HEK293T (cell line): ENCODE measurements at regions not wholly inside any gene's neighbourhood (a gene's known extent, or its start where the extent isn't known, plus 50 kb on each side); places are given as distances from the start of the nearest gene placed in this dataset.

Source experiments
- CTCF ChIA-PET: fragments of 350-600 bp; formaldehyde crosslinking; extraction: SDS; loops from one replicate; lab custom pipeline; 2021; ENCODE audit warnings: antibody characterized with exemption, inconsistent platforms; lab: Yijun Ruan, JAX
- POLR2A ChIA-PET: fragments of 350-600 bp; formaldehyde crosslinking; extraction: SDS; loops from one replicate; lab custom pipeline; 2020; ENCODE audit warnings: antibody characterized with exemption, inconsistent platforms; lab: Yijun Ruan, JAX
- DNase-seq: peaks from one replicate; pipeline ENCODE4 v3.0.0; 2012; ENCODE audit warnings: mixed read lengths; ENCODE audit errors: extremely low spot score
- ARNT ChIP-seq: fragments of 450-650 bp; IDR thresholded peaks from 2 replicates; pipeline ENCODE4 v1.6.1; 2017; ENCODE audit warnings: mild to moderate bottlenecking
- BHLHE40 ChIP-seq: fragments of 450-650 bp; IDR thresholded peaks from 2 replicates; pipeline ENCODE4 v1.6.1; 2016; ENCODE audit warnings: mild to moderate bottlenecking, moderate library complexity, borderline replicate concordance
- CTBP1 ChIP-seq: fragments of 450-650 bp; IDR thresholded peaks from 2 replicates; pipeline ENCODE4 v1.6.1; 2016; ENCODE audit warnings: borderline replicate concordance
- ELF4 ChIP-seq: fragments of 450-650 bp; IDR thresholded peaks from 2 replicates; pipeline ENCODE4 v1.6.1; 2017; ENCODE audit warnings: antibody characterized with exemption
- FOXA1 ChIP-seq: fragments of 450-650 bp; IDR thresholded peaks from 2 replicates; pipeline ENCODE4 v1.6.1; 2016; ENCODE audit warnings: mild to moderate bottlenecking
- FOXK2 ChIP-seq: fragments of 450-650 bp; IDR thresholded peaks from 2 replicates; pipeline ENCODE4 v1.6.1; 2016; ENCODE audit warnings: mild to moderate bottlenecking
- FOXM1 ChIP-seq: fragments of 450-650 bp; IDR thresholded peaks from 2 replicates; pipeline ENCODE4 v1.6.1; 2017; ENCODE audit warnings: mild to moderate bottlenecking, borderline replicate concordance
- HDGF ChIP-seq: fragments of 450-650 bp; IDR thresholded peaks from 2 replicates; pipeline ENCODE4 v1.6.1; 2017; ENCODE audit warnings: antibody characterized with exemption, borderline replicate concordance
- L3MBTL2 ChIP-seq: fragments of 450-650 bp; conservative IDR thresholded peaks from 2 replicates; pipeline ENCODE4 v1.6.1; 2016; ENCODE audit warnings: mild to moderate bottlenecking
- LEF1 ChIP-seq: fragments of 450-650 bp; IDR thresholded peaks from 2 replicates; pipeline ENCODE4 v1.6.1; 2017; ENCODE audit warnings: mild to moderate bottlenecking, borderline replicate concordance
- NFRKB ChIP-seq: fragments of 450-650 bp; IDR thresholded peaks from 2 replicates; pipeline ENCODE4 v1.6.1; 2016; ENCODE audit warnings: mild to moderate bottlenecking, moderate library complexity
- PKNOX1 ChIP-seq: fragments of 450-650 bp; IDR thresholded peaks from 2 replicates; pipeline ENCODE4 v1.6.1; 2016
- SP1 ChIP-seq: fragments of 450-650 bp; IDR thresholded peaks from 2 replicates; pipeline ENCODE4 v1.6.1; 2017
- SUZ12 ChIP-seq: fragments of 450-650 bp; IDR thresholded peaks from 2 replicates; pipeline ENCODE4 v1.6.1; 2016; ENCODE audit warnings: mild to moderate bottlenecking
- TARDBP ChIP-seq: fragments of 450-650 bp; IDR thresholded peaks from 2 replicates; pipeline ENCODE4 v1.6.1; 2016
- ZNF384 ChIP-seq: fragments of 450-650 bp; IDR thresholded peaks from 2 replicates; pipeline ENCODE4 v1.6.1; 2016

DNA sequence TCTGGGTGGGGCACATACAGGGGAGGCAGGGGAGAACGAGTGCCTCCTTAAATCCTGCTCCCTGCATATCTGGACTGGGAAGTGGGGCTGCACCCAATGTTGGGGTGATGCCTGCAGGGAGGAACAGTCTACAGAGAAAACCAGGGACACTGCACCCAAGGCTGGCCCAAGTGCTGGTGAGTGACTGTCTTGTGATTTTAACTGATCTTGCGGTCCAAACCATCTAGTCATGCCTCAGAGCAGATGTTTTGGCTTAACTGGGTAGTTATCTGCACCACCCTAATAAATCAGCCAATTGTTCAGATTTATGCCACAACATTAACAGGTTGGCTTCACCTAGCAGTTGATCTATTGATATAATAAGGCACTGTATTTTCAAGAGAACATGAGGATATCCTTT is 219.2 kb upstream of the IRS2 start:
- ChIA-PET POLR2A (no interaction called here), CTCF (no interaction called here)
- no peak for DNase-seq
- TF ChIP-seq ELF4 = no peak
- no peak for TF ChIP-seq NFRKB
- no peak for TF ChIP-seq HDGF
- no peak for TF ChIP-seq CTBP1
- no peak for TF ChIP-seq ZNF384
- TF ChIP-seq BHLHE40 = no peak
- TF ChIP-seq PKNOX1 = no peak
- TF ChIP-seq FOXM1 = no peak
- no peak for TF ChIP-seq LEF1
- TF ChIP-seq SP1 = no peak
- no peak for TF ChIP-seq FOXA1
- TF ChIP-seq ARNT = no peak
- no peak for TF ChIP-seq FOXK2
- TF ChIP-seq SUZ12 = no peak

GRCh38 chr13:110004814-110005213 is 218.4 kb upstream of the IRS2 start:
- no peak for DNase-seq
- TF ChIP-seq ARNT (no peak), TARDBP (no peak), L3MBTL2 (no peak), PKNOX1 (no peak), FOXA1 (no peak), FOXM1 (no peak), ZNF384 (no peak), FOXK2 (no peak), CTBP1 (no peak), NFRKB (no peak)
- POLR2A ChIA-PET = no interaction called here
- CTCF ChIA-PET = no interaction called here

DNA sequence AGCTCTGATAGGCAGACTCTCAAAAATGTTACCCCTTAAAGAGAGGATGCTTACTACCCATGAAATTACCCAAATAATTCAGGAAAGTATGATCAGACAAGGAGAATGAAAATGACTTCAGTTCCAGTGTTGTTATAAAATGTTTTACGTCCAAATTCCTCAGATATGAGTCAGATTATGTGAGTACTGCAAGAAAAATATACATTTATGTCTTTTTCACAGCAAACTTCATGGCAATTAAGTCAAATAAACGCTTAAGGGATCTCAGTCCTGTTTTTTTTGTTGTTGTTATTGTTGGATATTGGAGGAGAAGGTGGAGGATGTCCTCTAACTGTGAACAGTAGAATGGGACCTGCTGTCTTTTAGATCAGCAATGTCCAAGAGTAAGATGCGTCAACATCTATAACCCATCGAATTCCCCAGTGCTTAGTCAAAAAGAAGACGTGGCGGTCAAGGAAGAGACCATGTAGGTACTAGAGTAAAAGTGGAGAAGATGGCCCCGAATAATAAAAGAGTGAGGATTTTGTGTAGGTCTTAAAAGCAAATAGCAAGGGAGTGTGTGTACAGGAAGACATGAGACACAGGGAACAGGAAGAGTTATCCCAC is 215.4 kb upstream of the IRS2 start:
- no peak for DNase-seq
- CTCF ChIA-PET = no interaction called here
- POLR2A ChIA-PET = no interaction called here
- TF ChIP-seq NFRKB (no peak), HDGF (no peak), FOXA1 (no peak), TARDBP (no peak), SUZ12 (no peak), FOXK2 (no peak), BHLHE40 (no peak)

GRCh38 chr13:110000534-110001345 is 214.4 kb upstream of the IRS2 start:
- no peak for TF ChIP-seq PKNOX1
- no peak for TF ChIP-seq CTBP1
- TF ChIP-seq FOXK2 = no peak
- TF ChIP-seq SP1 = no peak
- no peak for TF ChIP-seq LEF1
- ChIA-PET CTCF (interaction anchor here (0.6 kb wide), 1 partner anchor 36 kb away, joined by 3 read pairs; no protein-coding TSS in a partner anchor), POLR2A (no interaction called here)
- DNase-seq = no peak

DNA sequence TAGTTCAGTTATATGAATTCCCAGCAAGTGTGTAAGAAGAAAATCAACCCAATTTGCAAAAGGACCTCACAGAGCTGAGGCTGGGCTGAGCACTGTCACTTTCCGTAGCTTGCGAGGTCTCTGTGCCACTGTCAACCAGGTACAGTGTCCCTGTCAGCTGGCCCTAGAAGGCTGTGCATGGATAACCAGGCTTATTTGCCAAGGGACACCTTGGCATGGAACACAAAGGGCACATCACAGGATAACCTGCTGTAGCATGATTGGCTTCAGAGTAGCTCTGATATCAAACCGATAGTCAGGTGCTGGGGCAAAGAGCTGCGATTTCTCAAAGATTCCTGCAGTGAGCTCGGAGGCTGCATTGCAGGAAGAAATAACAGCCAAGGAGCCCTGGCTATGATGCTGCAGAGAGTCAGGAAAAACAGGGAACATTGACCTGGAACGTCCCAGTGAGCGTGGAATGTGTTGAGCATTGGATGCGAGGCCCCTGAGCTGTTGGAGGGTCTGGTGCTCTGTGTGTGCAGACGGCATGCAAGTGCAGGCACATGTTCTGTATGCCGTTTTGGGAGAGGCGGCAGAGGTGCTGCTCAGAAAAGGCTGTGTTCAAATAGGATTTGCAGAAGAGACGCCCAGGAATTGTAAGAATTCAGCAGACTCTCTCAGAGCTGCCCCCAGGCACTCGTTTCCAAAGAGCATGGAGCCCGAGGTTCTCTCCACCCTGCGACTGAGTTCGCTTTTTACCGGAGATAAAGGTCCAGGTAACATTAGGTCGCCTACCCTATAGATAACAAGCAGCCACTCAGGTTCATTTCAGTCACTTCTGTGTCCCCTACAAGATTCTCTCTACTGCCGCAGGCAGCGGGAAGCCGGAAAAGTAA is 213.5 kb upstream of the IRS2 start:
- CTCF ChIA-PET = no interaction called here
- TF ChIP-seq ELF4 = no peak
- DNase-seq = no peak
- POLR2A ChIA-PET = no interaction called here

DNA sequence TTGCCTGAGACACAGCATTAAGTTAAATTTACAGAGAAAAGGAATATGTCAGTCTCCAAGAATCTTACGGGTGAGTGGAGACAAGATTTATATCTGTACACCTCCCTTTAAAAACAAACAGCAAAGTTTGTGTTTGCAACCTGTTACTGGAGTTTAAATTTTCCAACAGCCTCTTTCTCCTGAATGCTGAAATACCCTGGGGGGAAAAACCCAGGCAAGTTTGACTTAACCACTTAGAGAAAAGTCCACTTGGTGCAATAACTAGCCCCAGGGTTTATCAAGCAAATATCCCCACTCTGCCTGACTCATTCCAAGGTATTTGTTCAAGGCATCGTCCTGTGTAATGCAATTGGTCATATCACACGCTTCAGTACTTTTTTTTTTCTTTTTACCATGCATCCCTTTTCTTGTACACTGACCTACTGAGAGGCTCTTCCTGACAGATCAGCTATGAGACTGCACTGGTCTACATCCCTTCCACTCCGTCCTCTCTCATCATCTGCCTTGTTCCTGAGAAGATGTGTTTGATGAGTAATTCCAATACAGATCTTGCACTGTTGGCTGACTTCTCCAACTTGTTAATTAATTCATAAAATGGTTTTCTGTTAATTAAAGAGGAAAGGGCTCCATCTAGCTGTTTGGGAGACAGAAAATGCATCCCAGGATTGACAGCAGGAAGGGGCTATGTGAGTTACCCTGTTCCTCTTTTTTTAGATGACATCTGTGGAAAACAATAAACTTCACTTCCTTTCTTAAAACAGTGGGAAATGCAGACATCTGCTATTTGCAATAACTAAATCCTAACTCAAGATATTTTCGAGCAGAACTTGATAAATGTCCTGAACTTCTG is 212.5 kb upstream of the IRS2 start:
- no peak for TF ChIP-seq FOXK2
- TF ChIP-seq LEF1 = no peak
- no peak for TF ChIP-seq CTBP1
- TF ChIP-seq BHLHE40 = no peak
- no peak for TF ChIP-seq TARDBP
- no peak for TF ChIP-seq ZNF384
- TF ChIP-seq FOXA1 = no peak
- TF ChIP-seq SUZ12 = no peak
- TF ChIP-seq SP1 = no peak
- TF ChIP-seq PKNOX1 = no peak
- no peak for TF ChIP-seq L3MBTL2
- no peak for TF ChIP-seq ELF4
- TF ChIP-seq FOXM1 = no peak
- no peak for TF ChIP-seq NFRKB
- TF ChIP-seq HDGF = no peak
- TF ChIP-seq ARNT = no peak
- ChIA-PET CTCF (no interaction called here), POLR2A (no interaction called here)
- DNase-seq = no peak
